A549 (cell line): ENCODE measurements at regions not wholly inside any gene's neighbourhood (a gene's known extent, or its start where the extent isn't known, plus 50 kb on each side); places are given as distances from the start of the nearest gene placed in this dataset.

ENCODE experiments used
- ATAC-seq, 2 experiments: fragments of 200-7000 bp in 1 of 2; fragments of >200 bp in 1 of 2; cut with Nextera tagmentation in 1 of 2; cut with Tn5 transposase in 1 of 2; 3 replicates each; pipeline versions ENCODE4 v1.8.0 to v1.9.1; 2018 to 2020; ENCODE audit warnings: mild to moderate bottlenecking in 1 of 2, moderate library complexity in 1 of 2
- CTCF ChIA-PET: fragments of 300-600 bp; sonication (Branson Sonifier 250); formaldehyde crosslinking; extraction: SDS; loops from one replicate; lab custom pipeline; 2021; ENCODE audit warnings: antibody characterized with exemption, inconsistent platforms; lab: Yijun Ruan, JAX
- POLR2A ChIA-PET: fragments of 350-600 bp; formaldehyde crosslinking; extraction: SDS; loops from one replicate; lab custom pipeline; 2021; ENCODE audit warnings: antibody characterized with exemption, inconsistent platforms; lab: Yijun Ruan, JAX
- DNase-seq, 2 experiments: peaks; one replicate each; pipeline versions ENCODE4 v3.0.0 to v3.0.0-alpha.2; 2011 to 2016; ENCODE audit warnings: low read depth in 1 of 2, low spot score in 1 of 2
- FAIRE-seq: peaks from 2 replicates; lab custom pipeline; 2011; peaks lifted over from hg19 to GRCh38; lab: Jason Lieb, UNC
- H3K27ac ChIP-seq, 2 experiments: fragments of >200 bp; sonication (Bioruptor Twin); formaldehyde crosslinking; 3 replicates each; pipeline ENCODE4 v1.5.1; 2016 to 2017
- H3K4me1 ChIP-seq: fragments of >200 bp; sonication (Bioruptor Twin); formaldehyde crosslinking; 3 replicates; pipeline ENCODE4 v1.6.1; 2016
- H3K4me2 ChIP-seq: fragments of >200 bp; sonication (Bioruptor Twin); formaldehyde crosslinking; 3 replicates; pipeline ENCODE4 v1.6.1; 2016
- H3K4me3 ChIP-seq: fragments of >200 bp; sonication (Bioruptor Twin); formaldehyde crosslinking; 3 replicates; pipeline ENCODE4 v1.5.1; 2016
- H3K9me3 ChIP-seq: fragments of >200 bp; sonication (Bioruptor Twin); formaldehyde crosslinking; 3 replicates; pipeline ENCODE4 v1.6.1; 2016
- BHLHE40 ChIP-seq: IDR thresholded peaks from 2 replicates; pipeline ENCODE4 v1.6.1; 2012; ENCODE audit warnings: low read depth, low read length, inconsistent platforms
- CBX2 ChIP-seq: fragments of 200-600 bp; sonication (generic); IDR thresholded peaks from 2 replicates; pipeline ENCODE4 v1.6.1; 2016; ENCODE audit warnings: low read depth, mild to moderate bottlenecking, borderline replicate concordance
- CEBPB ChIP-seq, 2 experiments: fragments of >200 bp in 1 of 2; sonication (Bioruptor Twin) in 1 of 2; formaldehyde crosslinking in 1 of 2; IDR thresholded peaks; 2 replicates each; pipeline ENCODE4 v1.6.1; 2012 to 2016
- CHD4 ChIP-seq: fragments of 200-600 bp; sonication (generic); IDR thresholded peaks from 2 replicates; pipeline ENCODE4 v1.6.1; 2016; ENCODE audit warnings: antibody characterized with exemption, mild to moderate bottlenecking, borderline replicate concordance
- CTCF ChIP-seq: fragments of >200 bp; sonication (Bioruptor Twin); formaldehyde crosslinking; IDR thresholded peaks from 3 replicates; pipeline ENCODE4 v1.5.1; 2016
- E2F6 ChIP-seq: IDR thresholded peaks from 2 replicates; pipeline ENCODE4 v1.6.1; 2012; ENCODE audit warnings: low read depth, borderline replicate concordance
- ELK1 ChIP-seq: fragments of 150-350 bp; IDR thresholded peaks from 2 replicates; pipeline ENCODE4 v1.6.1; 2014; ENCODE audit warnings: low read depth, mild to moderate bottlenecking, low read length
- HDAC2 ChIP-seq: fragments of 200-600 bp; sonication (generic); IDR thresholded peaks from 2 replicates; pipeline ENCODE4 v1.6.1; 2016
- HMGXB4 ChIP-seq: fragments of 250-450 bp; sonication (Bioruptor Pico); IDR thresholded peaks from 2 replicates; pipeline ENCODE4 v1.5.0; 2021; ENCODE audit warnings: mild to moderate bottlenecking, moderate library complexity, borderline replicate concordance
- HOXB13 ChIP-seq: fragments of 250-450 bp; sonication (Bioruptor Pico); IDR thresholded peaks from 2 replicates; pipeline ENCODE4 v1.5.0; 2020; ENCODE audit warnings: low read depth, mild to moderate bottlenecking, moderate library complexity
- JUNB ChIP-seq: fragments of >200 bp; sonication (Bioruptor Twin); formaldehyde crosslinking; IDR thresholded peaks from 2 replicates; pipeline ENCODE4 v1.6.1; 2016
- MAX ChIP-seq: IDR thresholded peaks from 2 replicates; pipeline ENCODE4 v1.6.1; 2012
- NFE2L2 ChIP-seq: fragments of 150-350 bp; conservative IDR thresholded peaks from 2 replicates; pipeline ENCODE4 v1.6.1; 2014; ENCODE audit warnings: low read length
- NPAS2 ChIP-seq: fragments of 250-450 bp; sonication (Bioruptor Pico); IDR thresholded peaks from 2 replicates; pipeline ENCODE4 v1.8.0; 2022; ENCODE audit warnings: mild to moderate bottlenecking, moderate library complexity, borderline replicate concordance
- NR3C1 ChIP-seq: fragments of >200 bp; sonication (Bioruptor Twin); formaldehyde crosslinking; IDR thresholded peaks from 3 replicates; pipeline ENCODE4 v1.6.1; 2017
- PHF8 ChIP-seq: fragments of 200-600 bp; sonication (generic); IDR thresholded peaks from 2 replicates; pipeline ENCODE4 v1.6.1; 2016; ENCODE audit warnings: low read depth, mild to moderate bottlenecking, antibody characterized with exemption, moderate library complexity, borderline replicate concordance
- RNF2 ChIP-seq: fragments of 200-600 bp; sonication (generic); IDR thresholded peaks from 2 replicates; pipeline ENCODE4 v1.6.1; 2016; ENCODE audit warnings: low read depth, mild to moderate bottlenecking, antibody characterized with exemption, moderate library complexity, borderline replicate concordance
- SMC3 ChIP-seq: fragments of >200 bp; sonication (Bioruptor Twin); formaldehyde crosslinking; IDR thresholded peaks from 3 replicates; pipeline ENCODE4 v1.6.1; 2018; ENCODE audit warnings: inconsistent platforms
- WGBS: methylation state at CpG from one replicate; pipeline ENCODE4 v1.1.6; 2017; ENCODE audit errors: missing lambda C conversion rate; 5-methylcytosine and 5-hydroxymethylcytosine counted together

GRCh38 chr13:99868767-99869166, 102.8 kb downstream of the ZIC5 start:
- TF ChIP-seq CBX2 (no peak), HMGXB4 (CRISPR knock-in tag) (no peak), RNF2 (no peak), E2F6 (no peak), PHF8 (no peak), BHLHE40 (no peak), ELK1 (no peak), CHD4 (no peak)
- 58% methylated on average over 3 of the region's 3 CpGs for WGBS
- no peak for DNase-seq
- no peaks in the 10 kb centered on the region for H3K4me1 ChIP-seq
- H3K4me2 ChIP-seq, result no peak overlapping the region
- no peak overlapping the region for H3K4me3 ChIP-seq
- H3K27ac ChIP-seq, result no peak overlapping the region
- no peak for FAIRE-seq
- POLR2A ChIA-PET, result no interaction called here
- no peaks in the 10 kb centered on the region for H3K9me3 ChIP-seq
- CTCF ChIA-PET, result no interaction called here
- no peak for ATAC-seq

- H3K9me3 ChIP-seq, result no peaks in the 10 kb centered on the region
- no peak for TF ChIP-seq HOXB13 (CRISPR knock-in tag)
- no peak for TF ChIP-seq HMGXB4 (CRISPR knock-in tag)
- TF ChIP-seq CTCF, result no peak
- TF ChIP-seq HDAC2, result no peak
- TF ChIP-seq NPAS2 (CRISPR knock-in tag), result no peak
- no peak for TF ChIP-seq JUNB
- no peak for TF ChIP-seq NFE2L2
- no peak for TF ChIP-seq NR3C1
- no peak for TF ChIP-seq E2F6
- no peak for TF ChIP-seq MAX
- no peak for TF ChIP-seq CEBPB (IDR thresholded peaks at IDR 0.05)
- no peak for TF ChIP-seq SMC3
- no peak for TF ChIP-seq RNF2
- TF ChIP-seq, all 56 proteins: peak for 0
- DNase-seq (no peak), FAIRE-seq (no peak), ATAC-seq (no peak)
- H3K27ac ChIP-seq, result no peak overlapping the region
- H3K4me2 ChIP-seq, result no peak overlapping the region
- 67% methylated on average over 14 of the region's 14 CpGs for WGBS
- H3K4me3 ChIP-seq, result no peak overlapping the region
- H3K4me1 ChIP-seq, result no peaks in the 10 kb centered on the region
- POLR2A ChIA-PET, result no interaction called here
- CTCF ChIA-PET, result no interaction called here
These were observed 103.9 kb downstream of the ZIC5 start for GRCh38 chr13:99867535-99868257.
